NT2/D1 (cell line): ENCODE measurements at regions not wholly inside any gene's neighbourhood (a gene's known extent, or its start where the extent isn't known, plus 50 kb on each side); places are given as distances from the start of the nearest gene placed in this dataset.

Experiments
- DNase-seq: peaks from one replicate; pipeline ENCODE4 v3.0.0-alpha.2; 2011; ENCODE audit warnings: low read depth, low spot score
- H3K27me3 ChIP-seq: 2 replicates; pipeline ENCODE4 v1.6.0; 2011; ENCODE audit warnings: mild to moderate bottlenecking; ENCODE audit not compliant: insufficient read length, insufficient read depth
- H3K36me3 ChIP-seq: 2 replicates; pipeline ENCODE4 v1.6.1; 2011; ENCODE audit warnings: mild to moderate bottlenecking, low read length, mixed read lengths; ENCODE audit not compliant: insufficient read depth, insufficient read length
- H3K4me1 ChIP-seq: 2 replicates; pipeline ENCODE4 v1.5.1; 2011; ENCODE audit not compliant: insufficient read depth, insufficient read length
- H3K4me3 ChIP-seq: 2 replicates; pipeline ENCODE4 v1.5.1; 2011; ENCODE audit warnings: low read depth; ENCODE audit not compliant: insufficient read length
- H3K9ac ChIP-seq: 2 replicates; pipeline ENCODE4 v1.6.0; 2011; ENCODE audit warnings: low read depth; ENCODE audit not compliant: insufficient read length
- H3K9me3 ChIP-seq: 2 replicates; pipeline ENCODE4 v1.5.1; 2011; ENCODE audit warnings: mild to moderate bottlenecking, low read length; ENCODE audit not compliant: insufficient read depth
- SUZ12 ChIP-seq: IDR thresholded peaks from 2 replicates; pipeline ENCODE4 v1.6.1; 2011; ENCODE audit not compliant: insufficient read length, insufficient read depth; ENCODE audit errors: extremely low read depth
- YY1 ChIP-seq: IDR thresholded peaks from 2 replicates; pipeline ENCODE4 v1.6.1; 2011; ENCODE audit not compliant: insufficient read length, insufficient read depth
- ZNF274 ChIP-seq: IDR thresholded peaks from 2 replicates; pipeline ENCODE4 v1.6.1; 2011; ENCODE audit warnings: mild to moderate bottlenecking, low read depth, low read length

- Histone ChIP-seq H3K9ac (no peak overlapping the region), H3K4me3 (no peak overlapping the region)
These were observed 304.9 kb downstream of the DSEL start for GRCh38 chr18:67211646-67212045.

DNA sequence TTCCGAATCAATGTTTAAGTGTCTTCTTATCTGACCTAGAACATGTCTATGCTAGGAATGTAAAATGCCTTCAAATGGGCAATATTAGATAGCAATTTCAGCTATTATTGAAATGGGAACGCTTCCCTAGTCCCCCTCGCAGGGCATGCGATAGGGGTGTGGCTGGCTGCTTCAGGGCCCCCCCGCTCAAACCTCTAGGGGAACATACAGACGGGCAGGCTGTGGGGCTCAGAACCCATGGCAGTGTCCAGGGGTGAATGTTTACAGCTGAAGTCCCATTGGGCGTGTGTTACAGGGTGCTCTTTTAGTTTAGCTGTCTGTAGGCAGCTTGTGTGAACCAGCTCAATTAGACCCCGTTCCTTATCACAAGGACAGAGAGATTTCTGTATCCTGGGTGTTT is 315.9 kb downstream of the DSEL start:
- no peak overlapping the region for H3K9ac ChIP-seq
- H3K9me3 ChIP-seq: no peaks in the 10 kb centered on the region
- no peaks in the 10 kb centered on the region for H3K27me3 ChIP-seq
- DNase-seq: no peak
- no peaks in the 10 kb centered on the region for H3K4me1 ChIP-seq
- H3K4me3 ChIP-seq: no peak overlapping the region
- H3K36me3 ChIP-seq: no peaks in the 10 kb centered on the region
- TF ChIP-seq ZNF274: no peak
- no peak for TF ChIP-seq YY1
- TF ChIP-seq SUZ12: no peak

More at GRCh38 chr18:67211646-67212045, 304.9 kb downstream of the DSEL start:
- Histone ChIP-seq H3K36me3 (no peaks in the 10 kb centered on the region), H3K27me3 (no peaks in the 10 kb centered on the region), H3K4me1 (no peaks in the 10 kb centered on the region), H3K9me3 (no peaks in the 10 kb centered on the region; the same call in 1 of the 2 replicates)
- no peak for DNase-seq
- TF ChIP-seq YY1 (no peak), SUZ12 (no peak), ZNF274 (no peak)

- H3K9ac ChIP-seq: no peak overlapping the region
- H3K4me3 ChIP-seq: no peak overlapping the region
- no peaks in the 10 kb centered on the region for H3K36me3 ChIP-seq
- peak; percentile 18 for DNase-seq
- H3K27me3 ChIP-seq: no peaks in the 10 kb centered on the region
- H3K4me1 ChIP-seq: no peaks in the 10 kb centered on the region
- no peak for TF ChIP-seq ZNF274
- TF ChIP-seq SUZ12: no peak
- no peak for TF ChIP-seq YY1
- H3K9me3 ChIP-seq: no peaks in the 10 kb centered on the region
These were observed 316.4 kb downstream of the DSEL start for GRCh38 chr18:67199993-67200617.

- H3K9ac ChIP-seq: no peak overlapping the region
- no peaks in the 10 kb centered on the region for H3K9me3 ChIP-seq
- DNase-seq: no peak
- no peak overlapping the region for H3K4me3 ChIP-seq
- TF ChIP-seq YY1: no peak
- TF ChIP-seq SUZ12: no peak
- no peak for TF ChIP-seq ZNF274
- H3K27me3 ChIP-seq: no peaks in the 10 kb centered on the region
- no peaks in the 10 kb centered on the region for H3K4me1 ChIP-seq
- no peaks in the 10 kb centered on the region for H3K36me3 ChIP-seq
These were observed 321.6 kb downstream of the DSEL start for GRCh38 chr18:67194886-67195285.

GRCh38 chr18:67192535-67192934 is 324.0 kb downstream of the DSEL start:
- H3K9me3 ChIP-seq: no peaks in the 10 kb centered on the region
- H3K27me3 ChIP-seq: no peaks in the 10 kb centered on the region
- H3K4me1 ChIP-seq: no peaks in the 10 kb centered on the region
- no peaks in the 10 kb centered on the region for H3K36me3 ChIP-seq
- H3K4me3 ChIP-seq: no peak overlapping the region
- DNase-seq: no peak
- TF ChIP-seq ZNF274 (no peak), SUZ12 (no peak)
- H3K9ac ChIP-seq: no peak overlapping the region

- TF ChIP-seq SUZ12 (no peak), YY1 (no peak), ZNF274 (no peak)
- H3K4me3 ChIP-seq: no peak overlapping the region
- H3K9me3 ChIP-seq: no peaks in the 10 kb centered on the region
- H3K27me3 ChIP-seq: no peaks in the 10 kb centered on the region
- H3K9ac ChIP-seq: no peak overlapping the region
- H3K4me1 ChIP-seq: no peaks in the 10 kb centered on the region
- peak; percentile 27 for DNase-seq
- no peaks in the 10 kb centered on the region for H3K36me3 ChIP-seq
These were observed 333.1 kb downstream of the DSEL start for GRCh38 chr18:67183398-67183797.

GRCh38 chr18:67179726-67180125 is 336.8 kb downstream of the DSEL start:
- H3K9ac ChIP-seq: no peak overlapping the region
- H3K4me1 ChIP-seq: no peaks in the 10 kb centered on the region
- no peak overlapping the region for H3K4me3 ChIP-seq
- TF ChIP-seq ZNF274 (no peak), SUZ12 (no peak), YY1 (no peak)
- no peaks in the 10 kb centered on the region for H3K36me3 ChIP-seq
- DNase-seq: no peak
- no peaks in the 10 kb centered on the region for H3K9me3 ChIP-seq
- H3K27me3 ChIP-seq: no peaks in the 10 kb centered on the region
